CD14-positive monocyte (primary cell): ENCODE measurements at regions not wholly inside any gene's neighbourhood (a gene's known extent, or its start where the extent isn't known, plus 50 kb on each side); places are given as distances from the start of the nearest gene placed in this dataset.

ENCODE experiments used
- DNase-seq, 3 donors: peaks; one replicate each; pipeline ENCODE4 v3.0.0-alpha.2; 2011 to 2022
- H2AFZ ChIP-seq: 2 replicates; pipeline ENCODE4 v1.6.0; 2012; ENCODE audit warnings: mild to moderate bottlenecking, low read depth, low read length, inconsistent platforms; ENCODE audit not compliant: insufficient read depth, poor library complexity, severe bottlenecking
- H3K27ac ChIP-seq, 2 donors: 1 replicate in 1 of 2; 2 replicates in 1 of 2; pipeline ENCODE4 v1.5.1; 2012 to 2013; ENCODE audit warnings: low read length in 2 of 2, control low read depth in 1 of 2, inconsistent platforms in 1 of 2, low read depth in 1 of 2, mild to moderate bottlenecking in 1 of 2
- H3K27me3 ChIP-seq, 2 donors: one replicate each; pipeline versions ENCODE4 v1.6.0 to v1.6.1; 2011 to 2013; ENCODE audit warnings: low read length in 2 of 2; ENCODE audit not compliant: control insufficient read depth in 2 of 2, insufficient read depth in 2 of 2
- H3K36me3 ChIP-seq, 2 donors: replicated peaks in 1 of 2; 1 replicate in 1 of 2; 2 replicates in 1 of 2; pipeline versions ENCODE4 v1.5.1 to v1.6.1; 2012 to 2013; ENCODE audit warnings: low read length in 2 of 2, control low read depth in 1 of 2, inconsistent platforms in 1 of 2, mild to moderate bottlenecking in 1 of 2; ENCODE audit not compliant: insufficient read depth in 2 of 2, control insufficient read depth in 1 of 2
- H3K4me1 ChIP-seq, 2 donors: 1 replicate in 1 of 2; 2 replicates in 1 of 2; pipeline versions ENCODE4 v1.5.1 to v1.6.1; 2012 to 2013; ENCODE audit warnings: low read length in 2 of 2, control low read depth in 1 of 2, inconsistent platforms in 1 of 2, mild to moderate bottlenecking in 1 of 2, moderate library complexity in 1 of 2; ENCODE audit not compliant: insufficient read depth in 2 of 2, control insufficient read depth in 1 of 2
- H3K4me2 ChIP-seq: replicated peaks from 2 replicates; pipeline ENCODE3; 2012; ENCODE audit warnings: low read length, moderate library complexity, mild to moderate bottlenecking; ENCODE audit not compliant: poor library complexity, severe bottlenecking; ENCODE audit errors: extremely low read depth
- H3K4me3 ChIP-seq, 3 experiments: fragments of 200-600 bp in 1 of 3; sonication (generic) in 1 of 3; replicated peaks in 1 of 3; 1 replicate in 2 of 3; 2 replicates in 1 of 3; pipeline ENCODE4 v1.5.1; 2011 to 2013; ENCODE audit warnings: low read length in 3 of 3, mild to moderate bottlenecking in 3 of 3, control low read depth in 2 of 3, low read depth in 2 of 3, inconsistent platforms in 1 of 3, moderate library complexity in 1 of 3
- H3K79me2 ChIP-seq: 2 replicates; pipeline ENCODE4 v1.6.0; 2012; ENCODE audit warnings: mild to moderate bottlenecking, control low read depth, inconsistent platforms, low read length, moderate library complexity; ENCODE audit not compliant: insufficient read depth
- H3K9ac ChIP-seq: 2 replicates; pipeline ENCODE4 v1.6.0; 2017; ENCODE audit warnings: low read length, mild to moderate bottlenecking; ENCODE audit not compliant: insufficient read depth, poor library complexity, severe bottlenecking
- H3K9me3 ChIP-seq, 2 donors: replicated peaks in 1 of 2; 1 replicate in 1 of 2; 2 replicates in 1 of 2; pipeline versions ENCODE4 v1.5.1 to v1.6.1; 2012 to 2013; ENCODE audit warnings: low read length in 2 of 2, control low read depth in 1 of 2; ENCODE audit not compliant: control insufficient read depth in 1 of 2, insufficient read depth in 1 of 2
- H4K20me1 ChIP-seq: 2 replicates; pipeline ENCODE4 v1.6.0; 2012; ENCODE audit warnings: mild to moderate bottlenecking, low read length, control low read depth, moderate library complexity; ENCODE audit not compliant: insufficient read depth
- H3K27ac Mint-ChIP-seq, 7 donors: one replicate each; pipeline ENCODE4 v1.8.0; 2020; ENCODE audit warnings: mild to moderate bottlenecking in 7 of 7, mixed read lengths in 7 of 7, moderate library complexity in 6 of 7, inconsistent platforms in 2 of 7
- H3K27me3 Mint-ChIP-seq, 3 donors: one replicate each; pipeline ENCODE4 v1.8.0; 2021 to 2022; ENCODE audit warnings: low read depth in 3 of 3, mild to moderate bottlenecking in 3 of 3, mixed read lengths in 3 of 3, moderate library complexity in 3 of 3, inconsistent platforms in 1 of 3
- H3K36me3 Mint-ChIP-seq, 2 donors: one replicate each; pipeline ENCODE4 v1.8.0; 2020; ENCODE audit warnings: mixed read lengths in 2 of 2, inconsistent platforms in 1 of 2, mild to moderate bottlenecking in 1 of 2
- H3K4me1 Mint-ChIP-seq: one replicate; pipeline ENCODE4 v1.8.0; 2020; ENCODE audit warnings: mild to moderate bottlenecking, mixed read lengths
- H3K4me3 Mint-ChIP-seq, 2 donors: one replicate each; pipeline ENCODE4 v1.8.0; 2020; ENCODE audit warnings: mild to moderate bottlenecking in 2 of 2, mixed read lengths in 2 of 2, moderate library complexity in 1 of 2
- H3K9me3 Mint-ChIP-seq, 7 donors: one replicate each; pipeline ENCODE4 v1.8.0; 2020 to 2022; ENCODE audit warnings: mixed read lengths in 7 of 7, mild to moderate bottlenecking in 6 of 7, moderate library complexity in 6 of 7, inconsistent platforms in 2 of 7
- WGBS: methylation state at CpG from one replicate; pipeline ENCODE4 v1.1.5; 2013; ENCODE audit warnings: missing lambda C conversion rate; ENCODE audit not compliant: insufficient coverage; 5-methylcytosine and 5-hydroxymethylcytosine counted together
- intact Hi-C, 2 donors: fragments of 100-400 bp; cut with micrococcal nuclease; formaldehyde crosslinking; loops; one replicate each; pipeline versions ENCODE4 v1.15.0 to v1.15.1; 2023
- TF ChIP-seq, protein P1 (sequence below): fragments of 200-600 bp; IDR thresholded peaks from one replicate; pipeline ENCODE4 v1.8.0; 2022; ENCODE audit warnings: antibody characterized with exemption, mild to moderate bottlenecking

DNA sequence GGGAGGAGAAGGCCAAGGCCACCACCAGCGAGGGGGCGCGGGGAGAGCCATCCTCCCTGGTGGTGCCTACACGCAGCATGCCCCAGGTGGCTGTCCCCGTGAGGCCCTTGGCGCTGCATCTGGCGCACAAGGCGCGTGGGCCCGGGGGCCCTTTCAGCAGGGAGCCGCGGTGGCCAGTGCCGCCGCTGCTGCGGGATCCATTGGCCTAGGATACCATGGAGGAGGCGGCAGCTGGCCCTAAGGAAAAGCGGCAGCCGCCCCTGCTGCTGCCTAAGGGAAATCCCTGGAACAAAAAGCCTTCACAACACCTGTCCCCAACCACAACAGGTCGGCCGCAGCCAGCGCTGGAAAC lies 1059.6 kb downstream of the TECRL start:
- Mint-ChIP-seq H3K36me3 (no peaks in the 10 kb centered on the region), H3K9me3 (peaks cover 1 to 19% (median 11%) of the 10 kb centered on the region in 7 donors), H3K4me3 (no peak overlapping the region), H3K4me1 (no peaks in the 10 kb centered on the region), H3K27me3 (peaks cover 0 to 2% (median 0%) of the 10 kb centered on the region in 3 donors), H3K27ac (no peak overlapping the region)
- TF ChIP-seq, protein P1, sequence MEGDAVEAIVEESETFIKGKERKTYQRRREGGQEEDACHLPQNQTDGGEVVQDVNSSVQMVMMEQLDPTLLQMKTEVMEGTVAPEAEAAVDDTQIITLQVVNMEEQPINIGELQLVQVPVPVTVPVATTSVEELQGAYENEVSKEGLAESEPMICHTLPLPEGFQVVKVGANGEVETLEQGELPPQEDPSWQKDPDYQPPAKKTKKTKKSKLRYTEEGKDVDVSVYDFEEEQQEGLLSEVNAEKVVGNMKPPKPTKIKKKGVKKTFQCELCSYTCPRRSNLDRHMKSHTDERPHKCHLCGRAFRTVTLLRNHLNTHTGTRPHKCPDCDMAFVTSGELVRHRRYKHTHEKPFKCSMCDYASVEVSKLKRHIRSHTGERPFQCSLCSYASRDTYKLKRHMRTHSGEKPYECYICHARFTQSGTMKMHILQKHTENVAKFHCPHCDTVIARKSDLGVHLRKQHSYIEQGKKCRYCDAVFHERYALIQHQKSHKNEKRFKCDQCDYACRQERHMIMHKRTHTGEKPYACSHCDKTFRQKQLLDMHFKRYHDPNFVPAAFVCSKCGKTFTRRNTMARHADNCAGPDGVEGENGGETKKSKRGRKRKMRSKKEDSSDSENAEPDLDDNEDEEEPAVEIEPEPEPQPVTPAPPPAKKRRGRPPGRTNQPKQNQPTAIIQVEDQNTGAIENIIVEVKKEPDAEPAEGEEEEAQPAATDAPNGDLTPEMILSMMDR = no peak
- 92% methylated on average over 17 of the region's 21 CpGs for WGBS
- no peaks in the 10 kb centered on the region for H3K4me1 ChIP-seq
- H3K9me3 ChIP-seq = peaks cover 15 to 31% of the 10 kb centered on the region in 2 donors
- intact Hi-C loops = no loop called here
- H3K4me3 ChIP-seq = no peak overlapping the region
- no peak overlapping the region for H3K9ac ChIP-seq
- no peaks in the 10 kb centered on the region for H4K20me1 ChIP-seq
- H3K27me3 ChIP-seq = no peaks in the 10 kb centered on the region
- DNase-seq = no peak
- H2AFZ ChIP-seq = no peak overlapping the region
- no peaks in the 10 kb centered on the region for H3K36me3 ChIP-seq
- H3K79me2 ChIP-seq = no peaks in the 10 kb centered on the region
- H3K27ac ChIP-seq = no peak overlapping the region
- no peak overlapping the region for H3K4me2 ChIP-seq

- no peaks in the 10 kb centered on the region for H3K4me1 ChIP-seq
- H2AFZ ChIP-seq = no peak overlapping the region
- H4K20me1 ChIP-seq = no peaks in the 10 kb centered on the region
- H3K27me3 ChIP-seq = no peaks in the 10 kb centered on the region
- no peaks in the 10 kb centered on the region for H3K36me3 ChIP-seq
- no peak overlapping the region for H3K4me3 ChIP-seq
- peaks cover 15 to 37% of the 10 kb centered on the region in 2 donors for H3K9me3 ChIP-seq
- H3K4me3 Mint-ChIP-seq = no peak overlapping the region
- H3K4me2 ChIP-seq = no peak overlapping the region
- TF ChIP-seq, protein P1 = no peak
- no peak overlapping the region for H3K27ac Mint-ChIP-seq
- 91% methylated on average over 50 of the region's 58 CpGs for WGBS
- no peaks in the 10 kb centered on the region for H3K36me3 Mint-ChIP-seq
- H3K9me3 Mint-ChIP-seq = peaks cover 1 to 20% (median 11%) of the 10 kb centered on the region in 7 donors
- H3K27ac ChIP-seq = no peak overlapping the region
- no peak overlapping the region for H3K9ac ChIP-seq
- intact Hi-C loops = no loop called here
- no peaks in the 10 kb centered on the region for H3K4me1 Mint-ChIP-seq
- peak in 1 of 3 donors; percentile 2 for DNase-seq
- no peaks in the 10 kb centered on the region for H3K79me2 ChIP-seq
- no peaks in the 10 kb centered on the region for H3K27me3 Mint-ChIP-seq
Observed at GRCh38 chr4:63348735-63349673, 1060.2 kb downstream of the TECRL start.
